ENCODE measurements at regions not wholly inside any gene's neighbourhood (a gene's known extent, or its start where the extent isn't known, plus 50 kb on each side); places are given as distances from the start of the nearest gene placed in this dataset.
"Not testable (repeated sequence)": the region's sequence is repeated elsewhere in the genome, so short reads cannot be mapped to it uniquely, and the experiment has no call there.

DNA sequence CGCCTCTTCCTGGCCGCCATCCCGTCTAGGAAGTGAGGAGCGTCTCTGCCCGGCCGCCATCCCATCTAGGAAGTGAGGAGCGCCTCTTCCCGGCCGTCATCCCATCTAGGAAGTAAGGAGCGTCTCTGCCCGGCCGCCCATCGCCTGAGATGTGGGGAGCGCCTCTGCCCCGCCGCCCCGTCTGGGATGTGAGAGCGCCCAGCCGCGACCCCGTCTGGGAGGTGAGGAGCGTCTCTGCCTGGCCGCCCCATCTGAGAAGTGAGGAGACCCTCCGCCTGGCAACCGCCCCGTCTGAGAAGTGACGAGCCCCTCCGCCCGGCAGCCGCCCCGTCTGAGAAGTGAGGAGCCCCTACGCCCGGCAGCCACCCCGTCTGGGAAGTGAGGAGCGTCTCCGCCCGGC, 137.9 kb downstream of the ALOX5 start:
- H3K9me3 Mint-ChIP-seq; H3K4me3 Mint-ChIP-seq; ATAC-seq; POLR2A ChIA-PET; CTCF ChIA-PET; H3K36me3 Mint-ChIP-seq; DNase-seq (ENCODE audit: low spot score); H3K27ac Mint-ChIP-seq; H3K27me3 Mint-ChIP-seq (ENCODE audit: low read depth): not testable (repeated sequence)
- peaks cover 21% of the 10 kb centered on the region for H3K4me1 Mint-ChIP-seq

GRCh38 chr10:45509491-45509890, 135.5 kb downstream of the ALOX5 start:
- DNase-seq (ENCODE audit: low spot score): no peak
- H3K36me3 Mint-ChIP-seq: peaks cover 5% of the 10 kb centered on the region; the same call in 1 of the 2 replicates
- ChIA-PET POLR2A (no interaction called here), CTCF (interaction anchor here (0.7 to 1.0 kb wide), 2 partner anchors 44 to 260 kb away, joined by 3 to 4 read pairs; no protein-coding TSS in a partner anchor)
- H3K27ac Mint-ChIP-seq: no peak overlapping the region
- no peak overlapping the region for H3K4me3 Mint-ChIP-seq
- peaks cover 5% of the 10 kb centered on the region for H3K4me1 Mint-ChIP-seq
- ATAC-seq: no peak
- H3K9me3 Mint-ChIP-seq: peaks cover 3% of the 10 kb centered on the region; the same call in 1 of the 2 replicates
- H3K27me3 Mint-ChIP-seq (ENCODE audit: low read depth): no peaks in the 10 kb centered on the region
- TF ChIP-seq E2F1 (CRISPR knock-in tag; IDR thresholded peaks at IDR 0.05): no peak
- no peak for TF ChIP-seq TP53 (CRISPR knock-in tag; IDR thresholded peaks at IDR 0.05)
- TF ChIP-seq NFYB (CRISPR knock-in tag; conservative IDR thresholded peaks at IDR 0.05; ENCODE audit: low read depth): no peak
- TF ChIP-seq SMAD4 (CRISPR knock-in tag; IDR thresholded peaks at IDR 0.05): no peak
- no peak for TF ChIP-seq JAZF1 (CRISPR knock-in tag; IDR thresholded peaks at IDR 0.05)
- TF ChIP-seq ZNF232 (CRISPR knock-in tag; IDR thresholded peaks at IDR 0.05): no peak
- no peak for TF ChIP-seq ZNF138 (CRISPR knock-in tag; conservative IDR thresholded peaks at IDR 0.05)
- no peak for TF ChIP-seq USF1 (CRISPR knock-in tag; IDR thresholded peaks at IDR 0.05)
- no peak for TF ChIP-seq MLX (CRISPR knock-in tag; IDR thresholded peaks at IDR 0.05)
- TF ChIP-seq MXD4 (CRISPR knock-in tag; IDR thresholded peaks at IDR 0.05; ENCODE audit: borderline replicate concordance): no peak
- TF ChIP-seq HMGXB4 (CRISPR knock-in tag; IDR thresholded peaks at IDR 0.05): no peak
- TF ChIP-seq CBFB (CRISPR knock-in tag; IDR thresholded peaks at IDR 0.05; ENCODE audit: low read depth): no peak
- TF ChIP-seq, protein P1, sequence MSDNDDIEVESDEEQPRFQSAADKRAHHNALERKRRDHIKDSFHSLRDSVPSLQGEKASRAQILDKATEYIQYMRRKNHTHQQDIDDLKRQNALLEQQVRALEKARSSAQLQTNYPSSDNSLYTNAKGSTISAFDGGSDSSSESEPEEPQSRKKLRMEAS (CRISPR knock-in tag; IDR thresholded peaks at IDR 0.05): no peak
- no peak for TF ChIP-seq TEAD1 (CRISPR knock-in tag; IDR thresholded peaks at IDR 0.05)
- no peak for TF ChIP-seq CREB1 (CRISPR knock-in tag; IDR thresholded peaks at IDR 0.05)

- H3K4me1 Mint-ChIP-seq: no peaks in the 10 kb centered on the region
- no peak overlapping the region for H3K27ac Mint-ChIP-seq
- no peaks in the 10 kb centered on the region; the same call in 1 of the 2 replicates for H3K36me3 Mint-ChIP-seq
- ChIA-PET CTCF (no interaction called here), POLR2A (no interaction called here)
- no peak for ATAC-seq
- H3K4me3 Mint-ChIP-seq: no peak overlapping the region
- H3K9me3 Mint-ChIP-seq: no peaks in the 10 kb centered on the region; the same call in 1 of the 2 replicates
- no peaks in the 10 kb centered on the region for H3K27me3 Mint-ChIP-seq (ENCODE audit: low read depth)
- no peak for DNase-seq (ENCODE audit: low spot score)
- TF ChIP-seq ESRRA (CRISPR knock-in tag; IDR thresholded peaks at IDR 0.05; ENCODE audit: borderline replicate concordance) (no peak), ZNF532 (CRISPR knock-in tag; IDR thresholded peaks at IDR 0.05; ENCODE audit: borderline replicate concordance) (no peak), ELF4 (CRISPR knock-in tag; IDR thresholded peaks at IDR 0.05; ENCODE audit: low read depth) (no peak), AFF4 (CRISPR knock-in tag; IDR thresholded peaks at IDR 0.05; ENCODE audit: borderline replicate concordance) (no peak), RORB (CRISPR knock-in tag; IDR thresholded peaks at IDR 0.05) (no peak), CBFB (CRISPR knock-in tag; IDR thresholded peaks at IDR 0.05; ENCODE audit: low read depth) (no peak), NFATC4 (CRISPR knock-in tag; IDR thresholded peaks at IDR 0.05) (no peak)
Measured at GRCh38 chr10:45505311-45505710, 131.3 kb downstream of the ALOX5 start.
